Keratinocyte (primary cell): ENCODE measurements at regions not wholly inside any gene's neighbourhood (a gene's known extent, or its start where the extent isn't known, plus 50 kb on each side); places are given as distances from the start of the nearest gene placed in this dataset.

Source experiments
- DNase-seq: peaks from one replicate; pipeline ENCODE4 v3.0.0-alpha.2; 2011; ENCODE audit warnings: low read depth, missing footprints, low spot score
- FAIRE-seq: peaks from 2 replicates; lab custom pipeline; 2011; peaks lifted over from hg19 to GRCh38; lab: Jason Lieb, UNC
- H2AFZ ChIP-seq: 2 replicates; pipeline ENCODE4 v1.6.0; 2012; ENCODE audit warnings: low read length, control low read depth, inconsistent platforms; ENCODE audit not compliant: control insufficient read depth
- H3K27ac ChIP-seq: 2 replicates; pipeline ENCODE4 v1.5.1; 2011; ENCODE audit warnings: low read length; ENCODE audit not compliant: control insufficient read depth, insufficient read depth
- H3K27me3 ChIP-seq: 3 replicates; pipeline ENCODE4 v1.6.0; 2011; ENCODE audit warnings: low read length; ENCODE audit not compliant: control insufficient read depth, insufficient read depth; ENCODE audit errors: extremely low read depth
- H3K36me3 ChIP-seq, 2 experiments: 2 replicates in 1 of 2; 3 replicates in 1 of 2; pipeline ENCODE4 v1.5.1; 2011; ENCODE audit warnings: low read length in 2 of 2, mild to moderate bottlenecking in 1 of 2; ENCODE audit not compliant: control insufficient read depth in 2 of 2, insufficient read depth in 2 of 2; ENCODE audit errors: extremely low read depth in 1 of 2
- H3K4me1 ChIP-seq: 3 replicates; pipeline ENCODE4 v1.5.1; 2011; ENCODE audit warnings: low read length; ENCODE audit not compliant: control insufficient read depth, insufficient read depth; ENCODE audit errors: extremely low read depth
- H3K4me2 ChIP-seq: 3 replicates; pipeline ENCODE4 v1.6.0; 2011; ENCODE audit warnings: low read depth, low read length; ENCODE audit not compliant: control insufficient read depth, insufficient read depth; ENCODE audit errors: extremely low read depth
- H3K4me3 ChIP-seq, 3 experiments: fragments of 200-600 bp in 1 of 3; sonication (generic) in 1 of 3; 2 replicates in 2 of 3; 3 replicates in 1 of 3; pipeline ENCODE4 v1.5.1; 2011 to 2016; ENCODE audit warnings: low read length in 3 of 3, mild to moderate bottlenecking in 3 of 3, control low read depth in 2 of 3, inconsistent platforms in 1 of 3, low read depth in 1 of 3, mixed read lengths in 1 of 3, mixed run types in 1 of 3, moderate library complexity in 1 of 3; ENCODE audit not compliant: control insufficient read depth in 2 of 3, insufficient read depth in 2 of 3; ENCODE audit errors: extremely low read depth in 1 of 3
- H3K79me2 ChIP-seq: 2 replicates; pipeline ENCODE4 v1.6.0; 2012; ENCODE audit warnings: low read length; ENCODE audit not compliant: control insufficient read depth, insufficient read depth
- H3K9ac ChIP-seq: 3 replicates; pipeline ENCODE4 v1.6.0; 2011; ENCODE audit warnings: low read length; ENCODE audit not compliant: control insufficient read depth, insufficient read depth; ENCODE audit errors: extremely low read depth
- H3K9me1 ChIP-seq: 3 replicates; pipeline ENCODE4 v1.6.0; 2011; ENCODE audit warnings: low read length; ENCODE audit not compliant: control insufficient read depth, insufficient read depth; ENCODE audit errors: extremely low read depth
- H3K9me3 ChIP-seq: 2 replicates; pipeline ENCODE4 v1.5.1; 2012; ENCODE audit warnings: low read depth, low read length; ENCODE audit not compliant: control insufficient read depth
- H4K20me1 ChIP-seq: 3 replicates; pipeline ENCODE4 v1.6.0; 2011; ENCODE audit warnings: low read length; ENCODE audit not compliant: control insufficient read depth, insufficient read depth; ENCODE audit errors: extremely low read depth
- CTCF ChIP-seq, 3 experiments: IDR thresholded peaks in 1 of 3; conservative IDR thresholded peaks in 1 of 3; optimal IDR thresholded peaks in 1 of 3; 2 replicates in 2 of 3; 3 replicates in 1 of 3; pipeline versions ENCODE3 to v1.5.1; 2011; ENCODE audit warnings: low read length in 3 of 3, mild to moderate bottlenecking in 3 of 3, moderate library complexity in 2 of 3, control low read depth in 1 of 3, inconsistent platforms in 1 of 3; ENCODE audit not compliant: insufficient read depth in 2 of 3; ENCODE audit errors: extremely low read depth in 1 of 3
- EZH2 ChIP-seq: IDR thresholded peaks from one replicate; pipeline ENCODE4 v1.6.1; 2012; ENCODE audit warnings: inconsistent platforms, mild to moderate bottlenecking, low read length, moderate library complexity
- dilution Hi-C: fragments of 300-500 bp; cut with MboI; formaldehyde crosslinking; loops from one replicate; pipeline ENCODE4 v1.7.0; 2020; ENCODE audit warnings: low sequenced_read_pairs; ENCODE audit not compliant: extremely low pct_ligation_motif_present

GRCh38 chr19:30757104-30757836 is 385.1 kb downstream of the ZNF536 start:
- H4K20me1 ChIP-seq: no peaks in the 10 kb centered on the region
- no peak for FAIRE-seq
- H3K4me3 ChIP-seq: no peak overlapping the region
- dilution Hi-C loops: no loop called here
- no peaks in the 10 kb centered on the region for H3K36me3 ChIP-seq
- no peak overlapping the region for H3K4me2 ChIP-seq
- H3K9me1 ChIP-seq: no peaks in the 10 kb centered on the region
- no peak for DNase-seq
- no peak overlapping the region for H3K27ac ChIP-seq
- no peak for TF ChIP-seq EZH2
- H3K27me3 ChIP-seq: no peaks in the 10 kb centered on the region
- no peaks in the 10 kb centered on the region for H3K79me2 ChIP-seq
- H2AFZ ChIP-seq: no peak overlapping the region
- no peaks in the 10 kb centered on the region for H3K9me3 ChIP-seq
- no peak overlapping the region for H3K9ac ChIP-seq
- no peaks in the 10 kb centered on the region for H3K4me1 ChIP-seq

GRCh38 chr19:30755581-30755980 is 383.4 kb downstream of the ZNF536 start:
- DNase-seq (no peak), FAIRE-seq (no peak)
- dilution Hi-C loops: no loop called here
- Histone ChIP-seq H4K20me1 (no peaks in the 10 kb centered on the region), H3K27ac (no peak overlapping the region), H3K9ac (no peak overlapping the region), H2AFZ (no peak overlapping the region), H3K4me2 (no peak overlapping the region), H3K27me3 (no peaks in the 10 kb centered on the region), H3K9me1 (no peaks in the 10 kb centered on the region), H3K4me3 (no peak overlapping the region), H3K36me3 (no peaks in the 10 kb centered on the region), H3K79me2 (no peaks in the 10 kb centered on the region), H3K9me3 (no peaks in the 10 kb centered on the region), H3K4me1 (no peaks in the 10 kb centered on the region)
- TF ChIP-seq CTCF (optimal IDR thresholded peaks at IDR 0.05 in 1 of 3, IDR thresholded peaks at IDR 0.05 in 1 of 3, conservative IDR thresholded peaks at IDR 0.05 in 1 of 3; ENCODE audit: extremely low read depth in 1 of 3, insufficient read depth in 2 of 3, low read length in 3 of 3) (no peak), EZH2 (no peak)

- H3K36me3 ChIP-seq: no peaks in the 10 kb centered on the region
- no peaks in the 10 kb centered on the region for H3K27me3 ChIP-seq
- no peaks in the 10 kb centered on the region for H3K4me1 ChIP-seq
- DNase-seq (no peak), FAIRE-seq (no peak)
- no peaks in the 10 kb centered on the region for H3K9me1 ChIP-seq
- H3K79me2 ChIP-seq: no peaks in the 10 kb centered on the region
- TF ChIP-seq CTCF (optimal IDR thresholded peaks at IDR 0.05 in 1 of 3, IDR thresholded peaks at IDR 0.05 in 1 of 3, conservative IDR thresholded peaks at IDR 0.05 in 1 of 3; ENCODE audit: extremely low read depth in 1 of 3, insufficient read depth in 2 of 3, low read length in 3 of 3) (no peak), EZH2 (no peak)
- peaks cover 1% of the 10 kb centered on the region for H3K9me3 ChIP-seq
- H3K27ac ChIP-seq: no peak overlapping the region
- no peak overlapping the region for H3K4me2 ChIP-seq
- no peak overlapping the region for H3K9ac ChIP-seq
- H4K20me1 ChIP-seq: no peaks in the 10 kb centered on the region
- H3K4me3 ChIP-seq: no peak overlapping the region
- dilution Hi-C loops: no loop called here
- H2AFZ ChIP-seq: no peak overlapping the region
Measured at GRCh38 chr19:30754162-30754561, 382.0 kb downstream of the ZNF536 start.
